GM23248 (cell line): ENCODE measurements at regions not wholly inside any gene's neighbourhood (a gene's known extent, or its start where the extent isn't known, plus 50 kb on each side); places are given as distances from the start of the nearest gene placed in this dataset.

Source experiments
- DNase-seq: peaks from one replicate; pipeline ENCODE4 v3.0.0-alpha.2; 2015
- H2AFZ ChIP-seq: fragments of 200-600 bp; sonication (generic); 2 replicates; pipeline ENCODE4 v1.6.1; 2016; ENCODE audit warnings: antibody characterized with exemption
- H3F3A ChIP-seq: fragments of 200-600 bp; sonication (generic); 2 replicates; pipeline ENCODE4 v1.6.1; 2016; ENCODE audit warnings: mild to moderate bottlenecking, antibody characterized with exemption, mixed run types; ENCODE audit not compliant: insufficient read depth
- H3K27ac ChIP-seq: fragments of 200-600 bp; sonication (generic); 2 replicates; pipeline ENCODE4 v1.5.1; 2016; ENCODE audit warnings: mild to moderate bottlenecking
- H3K27me3 ChIP-seq: fragments of 200-600 bp; sonication (generic); replicated peaks from 2 replicates; pipeline ENCODE4 v1.6.1; 2016; ENCODE audit warnings: mild to moderate bottlenecking; ENCODE audit not compliant: insufficient read depth
- H3K36me3 ChIP-seq: fragments of 200-600 bp; sonication (generic); 2 replicates; pipeline ENCODE4 v1.6.1; 2016; ENCODE audit warnings: low read depth, mild to moderate bottlenecking
- H3K4me1 ChIP-seq: fragments of 200-600 bp; sonication (generic); 2 replicates; pipeline ENCODE4 v1.6.1; 2016; ENCODE audit warnings: mild to moderate bottlenecking; ENCODE audit not compliant: insufficient read depth
- H3K4me2 ChIP-seq: fragments of 200-600 bp; sonication (generic); one replicate; pipeline ENCODE4 v1.6.1; 2016; ENCODE audit warnings: mild to moderate bottlenecking; ENCODE audit not compliant: unreplicated experiment
- H3K4me3 ChIP-seq: fragments of 200-600 bp; sonication (generic); 2 replicates; pipeline ENCODE4 v1.5.1; 2016; ENCODE audit warnings: mild to moderate bottlenecking
- H3K79me2 ChIP-seq: fragments of 200-600 bp; sonication (generic); 2 replicates; pipeline ENCODE4 v1.6.1; 2016; ENCODE audit warnings: mild to moderate bottlenecking; ENCODE audit not compliant: insufficient read depth
- H3K9ac ChIP-seq: fragments of 200-600 bp; sonication (generic); 2 replicates; pipeline ENCODE4 v1.6.1; 2016; ENCODE audit warnings: mild to moderate bottlenecking
- H3K9me2 ChIP-seq: fragments of 200-600 bp; sonication (generic); 2 replicates; pipeline ENCODE4 v1.6.1; 2016; ENCODE audit warnings: mixed run types, mild to moderate bottlenecking, moderate library complexity; ENCODE audit not compliant: insufficient read depth
- H3K9me3 ChIP-seq: fragments of 200-600 bp; sonication (generic); one replicate; pipeline ENCODE4 v1.6.1; 2017; ENCODE audit warnings: low read depth
- H4K20me1 ChIP-seq: fragments of 200-600 bp; sonication (generic); 2 replicates; pipeline ENCODE4 v1.6.0; 2016; ENCODE audit not compliant: insufficient read depth
- EZH2 ChIP-seq: fragments of 200-600 bp; sonication (generic); IDR thresholded peaks from 2 replicates; pipeline ENCODE4 v1.6.1; 2018; ENCODE audit warnings: antibody characterized with exemption, mild to moderate bottlenecking; ENCODE audit not compliant: insufficient read depth, poor library complexity, severe bottlenecking
- EZH2phosphoT487 ChIP-seq: fragments of 200-600 bp; sonication (generic); IDR thresholded peaks from 2 replicates; pipeline ENCODE4 v1.6.1; 2018; ENCODE audit warnings: antibody characterized with exemption, moderate library complexity, mild to moderate bottlenecking, low read depth; ENCODE audit not compliant: insufficient read depth
- WGBS, 2 experiments: methylation state at CpG; one replicate each; pipeline ENCODE4 v1.1.6; 2015 to 2017; ENCODE audit warnings: low lambda C conversion rate in 2 of 2, low coverage in 1 of 2; ENCODE audit errors: missing lambda C conversion rate in 2 of 2; 5-methylcytosine and 5-hydroxymethylcytosine counted together
- in situ Hi-C: fragments of 300-500 bp; cut with MboI; formaldehyde crosslinking; loops from 2 replicates; pipeline ENCODE4 v1.15.0; 2020

DNA sequence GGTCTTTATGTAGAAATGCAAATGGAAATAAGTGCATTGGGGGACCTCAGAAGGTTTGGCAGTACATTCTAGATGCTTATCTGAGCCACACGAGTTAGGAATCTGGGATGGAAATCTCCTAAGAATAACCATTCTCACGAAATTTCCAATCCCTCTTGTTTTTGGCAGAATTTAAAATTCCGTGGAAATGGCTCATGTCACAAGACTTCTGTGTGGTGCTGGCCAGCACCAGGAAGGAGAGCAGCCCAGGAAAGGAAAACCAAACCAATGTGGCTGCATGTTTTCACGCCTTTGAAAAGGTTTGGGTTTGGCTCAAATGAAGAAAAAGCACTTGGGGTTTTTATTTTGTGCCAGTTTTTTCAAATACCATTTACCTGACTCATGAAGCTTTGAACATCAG lies 80.1 kb upstream of the KCNK2 start:
- Histone ChIP-seq H3K79me2 (peaks cover 28% of the 10 kb centered on the region), H4K20me1 (no peaks in the 10 kb centered on the region), H3K9me3 (no peaks in the 10 kb centered on the region), H3K36me3 (no peaks in the 10 kb centered on the region), H3F3A (peaks cover 64% of the 10 kb centered on the region), H3K4me1 (peaks cover 42% of the 10 kb centered on the region), H3K27ac (peak overlapping the region; percentile 86), H2AFZ (no peak overlapping the region), H3K4me2 (peak overlapping the region; percentile 31), H3K9me2 (no peaks in the 10 kb centered on the region), H3K9ac (no peak overlapping the region), H3K27me3 (no peaks in the 10 kb centered on the region), H3K4me3 (peak overlapping the region; percentile 9; the same call in 1 of the 2 replicates)
- 1% methylated on average over 4 of the region's 4 CpGs for WGBS, 2 experiments
- in situ Hi-C loops = no loop called here
- TF ChIP-seq EZH2 (no peak), EZH2phosphoT487 (no peak)
- DNase-seq = peak; percentile 93

- Histone ChIP-seq H2AFZ (no peak overlapping the region), H3F3A (peaks cover 74% of the 10 kb centered on the region), H3K27ac (peak overlapping the region; percentile 86; the same call in 1 of the 2 replicates), H3K9me3 (no peaks in the 10 kb centered on the region), H3K4me3 (no peak overlapping the region), H3K4me2 (no peak overlapping the region), H3K36me3 (no peaks in the 10 kb centered on the region), H3K79me2 (peaks cover 40% of the 10 kb centered on the region), H3K27me3 (no peaks in the 10 kb centered on the region), H3K4me1 (peaks cover 54% of the 10 kb centered on the region), H3K9me2 (no peaks in the 10 kb centered on the region), H4K20me1 (no peaks in the 10 kb centered on the region), H3K9ac (no peak overlapping the region)
- 90% methylated on average over 2 of the region's 2 CpGs for WGBS, 2 experiments
- no peak for DNase-seq
- in situ Hi-C loops = no loop called here
- TF ChIP-seq EZH2 (no peak), EZH2phosphoT487 (no peak)
Observed at GRCh38 chr1:215003686-215004085, 78.9 kb upstream of the KCNK2 start.

DNA sequence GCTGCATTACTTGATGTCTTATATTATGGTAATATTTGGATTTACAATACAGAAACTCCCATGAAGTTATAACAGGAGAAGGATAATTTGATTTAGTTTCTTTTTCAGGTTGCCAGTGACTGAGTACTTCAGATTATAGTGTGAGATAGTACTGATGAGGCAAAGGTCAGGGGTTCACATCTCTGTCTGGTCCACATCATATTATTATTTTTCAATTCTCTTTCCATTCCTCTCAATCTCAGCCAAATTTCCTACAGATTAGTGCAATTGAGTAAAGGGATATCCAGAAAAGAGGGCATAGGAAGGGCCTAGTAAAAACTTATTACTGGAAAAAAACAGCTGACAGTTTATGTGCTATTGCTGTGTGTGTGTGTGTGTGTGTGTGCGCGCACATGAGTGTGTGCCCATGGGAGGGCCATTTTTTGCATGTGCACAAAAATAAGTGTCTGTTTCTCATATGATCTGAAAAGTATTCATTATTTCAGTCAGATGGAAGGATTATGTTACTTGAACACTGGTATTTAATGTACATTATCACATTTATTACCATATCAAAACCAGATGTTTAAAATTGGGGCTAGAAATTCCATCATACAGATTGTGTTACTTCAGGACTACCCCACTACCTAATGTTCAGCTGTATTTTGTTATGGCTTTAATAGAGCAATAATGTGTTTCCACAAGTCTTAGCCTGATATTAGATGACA lies 78.3 kb upstream of the KCNK2 start:
- H3K27ac ChIP-seq = peak overlapping the region; percentile 86
- TF ChIP-seq EZH2 (no peak), EZH2phosphoT487 (no peak)
- 88 to 98% methylated on average over 2 of the region's 2 CpGs for WGBS, 2 experiments
- peak overlapping the region; percentile 83 for H3K4me3 ChIP-seq
- in situ Hi-C loops = no loop called here
- H3K36me3 ChIP-seq = no peaks in the 10 kb centered on the region
- H3K4me1 ChIP-seq = peaks cover 60% of the 10 kb centered on the region
- no peaks in the 10 kb centered on the region for H3K9me3 ChIP-seq
- peak overlapping the region; percentile 88 for H3K9ac ChIP-seq
- peaks cover 78% of the 10 kb centered on the region for H3F3A ChIP-seq
- H3K79me2 ChIP-seq = peaks cover 46% of the 10 kb centered on the region
- H3K9me2 ChIP-seq = no peaks in the 10 kb centered on the region
- H2AFZ ChIP-seq = peak overlapping the region; percentile 63; the same call in 1 of the 2 replicates
- no peak for DNase-seq
- H4K20me1 ChIP-seq = no peaks in the 10 kb centered on the region
- H3K27me3 ChIP-seq = no peaks in the 10 kb centered on the region
- peak overlapping the region; percentile 99 for H3K4me2 ChIP-seq

DNA sequence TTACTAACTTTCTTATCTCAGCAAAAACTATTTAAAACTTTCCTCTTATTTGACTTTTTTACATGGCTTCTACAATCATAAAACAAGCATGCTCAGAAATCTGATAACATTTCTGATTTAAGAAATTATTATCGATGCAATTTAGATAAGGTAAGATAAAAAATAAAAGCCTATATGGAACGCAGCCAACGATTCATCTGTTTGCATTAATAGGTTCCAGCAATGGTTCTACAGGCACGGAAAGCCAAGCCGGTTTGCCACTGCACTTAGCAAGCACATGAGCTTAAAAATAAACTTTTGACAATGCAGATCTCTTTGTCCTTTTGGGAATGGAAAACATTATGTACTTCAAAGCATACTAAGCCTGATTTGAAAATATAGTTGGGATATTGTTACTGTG lies 77.5 kb upstream of the KCNK2 start:
- Histone ChIP-seq H3K4me3 (peak overlapping the region; percentile 83), H3K36me3 (no peaks in the 10 kb centered on the region), H2AFZ (peak overlapping the region; percentile 63), H3K27me3 (no peaks in the 10 kb centered on the region), H3F3A (peaks cover 85% of the 10 kb centered on the region), H3K9me2 (no peaks in the 10 kb centered on the region), H4K20me1 (no peaks in the 10 kb centered on the region), H3K9ac (peak overlapping the region; percentile 88), H3K4me1 (peaks cover 68% of the 10 kb centered on the region), H3K27ac (peak overlapping the region; percentile 86), H3K79me2 (peaks cover 54% of the 10 kb centered on the region), H3K9me3 (no peaks in the 10 kb centered on the region), H3K4me2 (peak overlapping the region; percentile 99)
- TF ChIP-seq EZH2 = no peak
- no peak for TF ChIP-seq EZH2phosphoT487
- WGBS, 2 experiments = 0 to 1% methylated on average over 5 of the region's 5 CpGs
- peak; percentile 68 for DNase-seq
- in situ Hi-C loops = no loop called here
